ENCODE measurements at regions not wholly inside any gene's neighbourhood (a gene's known extent, or its start where the extent isn't known, plus 50 kb on each side); places are given as distances from the start of the nearest gene placed in this dataset.

- no peak for TF ChIP-seq CTCF (IDR thresholded peaks at IDR 0.05; ENCODE audit: low read depth, low read length)
- H3K4me3 ChIP-seq (ENCODE audit: low read depth, low read length) = no peak overlapping the region
These were observed 61.4 kb downstream of the RPLP1 start for GRCh38 chr15:69513986-69514385.

- no peak for TF ChIP-seq CTCF (IDR thresholded peaks at IDR 0.05; ENCODE audit: low read depth, low read length)
These were observed 62.9 kb downstream of the RPLP1 start for GRCh38 chr15:69515508-69515907.

GRCh38 chr15:69515926-69516325 lies 63.3 kb downstream of the RPLP1 start:
- no peak for TF ChIP-seq CTCF (IDR thresholded peaks at IDR 0.05; ENCODE audit: low read depth, low read length)
- no peak overlapping the region for H3K4me3 ChIP-seq (ENCODE audit: low read depth, low read length)

More at GRCh38 chr15:69515508-69515907, 62.9 kb downstream of the RPLP1 start:
- H3K4me3 ChIP-seq (ENCODE audit: low read depth, low read length) = no peak overlapping the region

GRCh38 chr15:69517052-69517451 lies 64.4 kb downstream of the RPLP1 start:
- H3K4me3 ChIP-seq (ENCODE audit: low read depth, low read length) = no peak overlapping the region

GRCh38 chr15:69518806-69519205 lies 66.2 kb downstream of the RPLP1 start:
- TF ChIP-seq CTCF (IDR thresholded peaks at IDR 0.05; ENCODE audit: low read depth, low read length) = no peak
- no peak overlapping the region for H3K4me3 ChIP-seq (ENCODE audit: low read depth, low read length)

More at GRCh38 chr15:69517052-69517451, 64.4 kb downstream of the RPLP1 start:
- TF ChIP-seq CTCF (IDR thresholded peaks at IDR 0.05; ENCODE audit: low read depth, low read length) = no peak

GRCh38 chr15:69520067-69520466 lies 67.4 kb downstream of the RPLP1 start:
- TF ChIP-seq CTCF (IDR thresholded peaks at IDR 0.05; ENCODE audit: low read depth, low read length) = no peak
- H3K4me3 ChIP-seq (ENCODE audit: low read depth, low read length) = no peak overlapping the region

GRCh38 chr15:69522361-69522760 lies 69.7 kb downstream of the RPLP1 start:
- no peak for TF ChIP-seq CTCF (IDR thresholded peaks at IDR 0.05; ENCODE audit: low read depth, low read length)
- H3K4me3 ChIP-seq (ENCODE audit: low read depth, low read length) = no peak overlapping the region
